Neutrophil (primary cell): ENCODE measurements at regions not wholly inside any gene's neighbourhood (a gene's known extent, or its start where the extent isn't known, plus 50 kb on each side); places are given as distances from the start of the nearest gene placed in this dataset.
"Not testable (repeated sequence)": the region's sequence is repeated elsewhere in the genome, so short reads cannot be mapped to it uniquely, and the experiment has no call there.

Experiments used
- H3K27ac ChIP-seq: fragments of 200-600 bp; sonication (generic); 2 replicates; pipeline ENCODE4 v1.5.1; 2016; ENCODE audit warnings: mild to moderate bottlenecking, moderate library complexity
- H3K27me3 ChIP-seq: fragments of 200-600 bp; sonication (generic); 2 replicates; pipeline ENCODE4 v1.6.0; 2016; ENCODE audit warnings: mild to moderate bottlenecking
- H3K36me3 ChIP-seq: fragments of 200-600 bp; sonication (generic); 2 replicates; pipeline ENCODE4 v1.5.1; 2017
- H3K4me1 ChIP-seq, 2 experiments: fragments of 200-600 bp in 1 of 2; sonication (generic) in 1 of 2; 1 replicate in 1 of 2; 2 replicates in 1 of 2; pipeline versions ENCODE4 v1.5.1 to v1.6.1; 2013 to 2016; ENCODE audit warnings: low read depth in 1 of 2, low read length in 1 of 2, mild to moderate bottlenecking in 1 of 2, moderate library complexity in 1 of 2; ENCODE audit not compliant: control insufficient read depth in 1 of 2, insufficient read depth in 1 of 2
- H3K4me3 ChIP-seq, 2 experiments: fragments of 200-600 bp in 1 of 2; sonication (generic) in 1 of 2; 1 replicate in 1 of 2; 2 replicates in 1 of 2; pipeline ENCODE4 v1.5.1; 2013 to 2016; ENCODE audit warnings: low read depth in 1 of 2, low read length in 1 of 2, mild to moderate bottlenecking in 1 of 2, moderate library complexity in 1 of 2
- H3K9me3 ChIP-seq: fragments of 200-600 bp; sonication (generic); 2 replicates; pipeline ENCODE4 v1.5.1; 2016
- CTCF ChIP-seq: fragments of 200-600 bp; sonication (generic); IDR thresholded peaks from 2 replicates; pipeline ENCODE4 v1.5.1; 2016; ENCODE audit warnings: antibody characterized with exemption

DNA sequence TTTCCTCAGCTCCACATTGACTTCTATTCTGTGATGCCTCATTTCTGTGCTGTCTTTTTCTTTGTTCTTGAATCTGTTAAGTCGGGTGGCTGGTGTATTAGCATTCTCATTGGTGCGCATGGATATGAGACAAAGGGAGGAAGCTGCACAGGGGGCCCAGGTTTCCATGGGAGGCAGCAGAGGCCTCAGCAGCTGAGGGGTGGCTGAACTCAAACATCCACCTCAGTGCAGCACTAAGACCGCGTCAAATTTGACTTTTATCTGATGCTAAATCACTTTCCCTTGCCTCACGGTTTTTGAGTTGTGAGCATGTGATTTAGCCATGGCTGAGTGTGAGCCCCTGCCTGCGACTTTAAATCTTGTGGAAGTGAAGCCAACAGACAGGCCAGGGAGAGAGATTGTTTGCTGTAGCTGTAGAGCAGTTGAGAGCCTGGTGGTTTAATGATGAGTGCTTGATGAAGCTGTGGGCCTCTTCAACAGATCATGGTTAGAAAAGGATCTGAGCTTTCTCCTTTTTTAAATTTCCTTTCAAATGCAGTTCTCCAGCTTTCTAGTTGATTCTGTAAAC, 193.3 kb upstream of the ZNF804B start:
- Histone ChIP-seq H3K27ac (no peak overlapping the region), H3K4me3 (no peak overlapping the region), H3K27me3 (no peaks in the 10 kb centered on the region), H3K9me3 (no peaks in the 10 kb centered on the region), H3K36me3 (no peaks in the 10 kb centered on the region), H3K4me1 (no peaks in the 10 kb centered on the region)
- TF ChIP-seq CTCF, result no peak

- no peak overlapping the region for H3K4me3 ChIP-seq
- H3K9me3 ChIP-seq, result no peaks in the 10 kb centered on the region
- H3K27me3 ChIP-seq, result no peaks in the 10 kb centered on the region
- H3K4me1 ChIP-seq, result no peaks in the 10 kb centered on the region
- no peaks in the 10 kb centered on the region for H3K36me3 ChIP-seq
- H3K27ac ChIP-seq, result no peak overlapping the region
- no peak for TF ChIP-seq CTCF
These were observed 194.1 kb upstream of the ZNF804B start for GRCh38 chr7:88565401-88565800.

- H3K27ac ChIP-seq, H3K36me3 ChIP-seq, H3K9me3 ChIP-seq, H3K4me3 ChIP-seq, H3K27me3 ChIP-seq, H3K4me1 ChIP-seq: not testable (repeated sequence)
These were observed 203.1 kb upstream of the ZNF804B start for GRCh38 chr7:88556441-88556840.

GRCh38 chr7:88554847-88555246, 204.7 kb upstream of the ZNF804B start:
- not testable (repeated sequence) for H3K9me3 ChIP-seq, H3K27ac ChIP-seq, H3K4me3 ChIP-seq

DNA sequence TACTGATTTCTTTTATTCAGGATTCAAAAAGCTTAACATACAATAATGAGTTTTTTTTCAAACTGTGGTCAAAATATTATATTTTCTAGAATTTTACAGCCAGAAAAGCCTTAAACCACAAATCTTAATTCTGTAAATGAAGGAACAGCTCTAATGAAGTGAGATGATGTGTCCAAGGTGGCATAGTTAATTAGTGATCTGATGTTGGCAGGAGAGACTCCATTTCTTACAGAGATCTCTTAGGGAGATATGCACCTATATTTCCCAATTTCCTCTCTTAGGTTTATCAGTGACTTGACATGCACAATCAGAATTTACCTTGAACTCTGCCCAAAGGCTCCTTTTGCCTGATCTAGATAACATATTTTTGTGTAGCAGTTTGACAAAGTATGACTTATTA, 211.1 kb upstream of the ZNF804B start:
- H3K27me3 ChIP-seq, result no peaks in the 10 kb centered on the region
- H3K36me3 ChIP-seq, result no peaks in the 10 kb centered on the region
- no peak for TF ChIP-seq CTCF
- H3K27ac ChIP-seq, result no peak overlapping the region
- H3K9me3 ChIP-seq, result no peaks in the 10 kb centered on the region
- no peaks in the 10 kb centered on the region for H3K4me1 ChIP-seq
- no peak overlapping the region for H3K4me3 ChIP-seq

More at GRCh38 chr7:88554847-88555246, 204.7 kb upstream of the ZNF804B start:
- not testable (repeated sequence) for H3K27me3 ChIP-seq, H3K36me3 ChIP-seq, H3K4me1 ChIP-seq

- Histone ChIP-seq H3K27ac (no peak overlapping the region), H3K27me3 (no peaks in the 10 kb centered on the region), H3K4me1 (no peaks in the 10 kb centered on the region), H3K4me3 (no peak overlapping the region), H3K36me3 (no peaks in the 10 kb centered on the region), H3K9me3 (no peaks in the 10 kb centered on the region)
- TF ChIP-seq CTCF, result no peak
These were observed 212.7 kb upstream of the ZNF804B start for GRCh38 chr7:88546808-88547207.

DNA sequence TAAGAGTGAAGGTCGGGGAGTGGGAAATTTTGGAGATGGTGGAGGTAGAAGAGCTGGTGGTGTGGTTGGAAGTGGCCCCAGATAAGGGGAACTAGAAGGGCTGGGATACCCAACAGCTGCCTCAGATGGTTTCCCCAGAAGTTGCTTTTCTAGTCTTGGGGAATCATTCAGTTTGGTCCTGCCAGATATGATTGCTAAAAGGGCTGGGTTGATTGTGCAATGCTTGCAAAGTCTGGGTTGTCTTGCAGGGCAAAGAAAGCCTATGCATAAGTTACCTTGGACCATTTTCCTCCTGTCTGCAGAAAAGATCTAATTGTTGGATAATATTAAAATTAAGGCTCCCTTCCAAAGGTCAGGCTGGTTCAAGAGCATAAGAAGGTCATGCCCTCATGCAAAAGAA, 213.8 kb upstream of the ZNF804B start:
- Histone ChIP-seq H3K27ac (no peak overlapping the region), H3K27me3 (no peaks in the 10 kb centered on the region), H3K4me3 (no peak overlapping the region), H3K9me3 (no peaks in the 10 kb centered on the region), H3K36me3 (no peaks in the 10 kb centered on the region), H3K4me1 (no peaks in the 10 kb centered on the region)
- TF ChIP-seq CTCF, result no peak
